SK-N-MC (cell line): ENCODE measurements at regions not wholly inside any gene's neighbourhood (a gene's known extent, or its start where the extent isn't known, plus 50 kb on each side); places are given as distances from the start of the nearest gene placed in this dataset.

ENCODE experiments used
- EZH2 ChIP-seq: fragments of 200-600 bp; sonication (generic); IDR thresholded peaks from one replicate; pipeline ENCODE4 v1.6.1; 2017; ENCODE audit warnings: antibody characterized with exemption
- FOXP2 ChIP-seq: optimal IDR thresholded peaks from 2 replicates; pipeline ENCODE3; 2011; ENCODE audit warnings: mild to moderate bottlenecking, moderate library complexity; ENCODE audit not compliant: insufficient read depth; ENCODE audit errors: extremely low read length, control extremely low read depth
- POLR2AphosphoS5 ChIP-seq: IDR thresholded peaks from 2 replicates; pipeline ENCODE4 v1.6.1; 2012; ENCODE audit warnings: mild to moderate bottlenecking, low read depth, low read length, borderline replicate concordance

- TF ChIP-seq POLR2AphosphoS5: no peak
- TF ChIP-seq EZH2: no peak
- no peak for TF ChIP-seq FOXP2
These were observed 57.8 kb upstream of the HS6ST1 start for GRCh38 chr2:128376241-128377041.
